DOHH2 (cell line): ENCODE measurements at regions not wholly inside any gene's neighbourhood (a gene's known extent, or its start where the extent isn't known, plus 50 kb on each side); places are given as distances from the start of the nearest gene placed in this dataset.

Experiments used
- H3F3A ChIP-seq: fragments of 200-600 bp; sonication (generic), shearing (Covaris generic); 2 replicates; pipeline ENCODE4 v1.6.0; 2016; ENCODE audit warnings: antibody characterized with exemption, mild to moderate bottlenecking; ENCODE audit not compliant: control insufficient read depth, insufficient read depth
- H3K27ac ChIP-seq: fragments of 200-600 bp; sonication (generic); 2 replicates; pipeline ENCODE4 v1.5.1; 2014; ENCODE audit warnings: low read depth, mild to moderate bottlenecking, low read length, moderate library complexity
- H3K27me3 ChIP-seq: fragments of 200-600 bp; sonication (generic); 2 replicates; pipeline ENCODE4 v1.6.1; 2014; ENCODE audit warnings: mild to moderate bottlenecking, low read length, mixed read lengths; ENCODE audit not compliant: control insufficient read depth
- H3K36me3 ChIP-seq: fragments of 200-600 bp; sonication (generic); 2 replicates; pipeline ENCODE4 v1.6.1; 2014; ENCODE audit warnings: mild to moderate bottlenecking, low read length, moderate library complexity, mixed read lengths; ENCODE audit not compliant: control insufficient read depth
- H3K4me1 ChIP-seq: fragments of 200-600 bp; sonication (generic); 2 replicates; pipeline ENCODE4 v1.6.1; 2014; ENCODE audit warnings: mild to moderate bottlenecking, low read length, mixed read lengths; ENCODE audit not compliant: control insufficient read depth
- H3K4me2 ChIP-seq: fragments of 200-600 bp; sonication (generic); 2 replicates; pipeline ENCODE4 v1.6.0; 2014; ENCODE audit warnings: mild to moderate bottlenecking, low read length, moderate library complexity
- H3K4me3 ChIP-seq: fragments of 200-600 bp; sonication (generic); 2 replicates; pipeline ENCODE4 v1.5.1; 2014; ENCODE audit warnings: mild to moderate bottlenecking, low read length, mixed read lengths
- H3K79me2 ChIP-seq: fragments of 200-600 bp; sonication (generic); 2 replicates; pipeline ENCODE4 v1.6.1; 2014; ENCODE audit warnings: mild to moderate bottlenecking, low read length, mixed read lengths; ENCODE audit not compliant: control insufficient read depth
- H3K9me2 ChIP-seq: fragments of 200-600 bp; sonication (generic); replicated peaks from 2 replicates; pipeline ENCODE4 v1.6.1; 2014; ENCODE audit warnings: mild to moderate bottlenecking, low read length, mixed read lengths; ENCODE audit not compliant: control insufficient read depth
- H3K9me3 ChIP-seq: fragments of 200-600 bp; sonication (generic); 2 replicates; pipeline ENCODE4 v1.6.1; 2014; ENCODE audit warnings: antibody characterized with exemption, low read length, mixed read lengths; ENCODE audit not compliant: control insufficient read depth, insufficient read depth
- H4K20me1 ChIP-seq: fragments of 200-600 bp; sonication (generic); 2 replicates; pipeline ENCODE4 v1.6.0; 2014; ENCODE audit warnings: low read depth, mild to moderate bottlenecking, antibody characterized with exemption, low read length, moderate library complexity; ENCODE audit not compliant: control insufficient read depth, insufficient read depth
- CTCF ChIP-seq: fragments of 200-600 bp; sonication (generic); IDR thresholded peaks from one replicate; pipeline ENCODE4 v1.5.1; 2014; ENCODE audit warnings: antibody characterized with exemption, mild to moderate bottlenecking, low read depth, low read length; ENCODE audit not compliant: poor library complexity, severe bottlenecking
- EZH2phosphoT487 ChIP-seq: fragments of 200-600 bp; sonication (generic); IDR thresholded peaks from 2 replicates; pipeline ENCODE4 v1.6.1; 2017; ENCODE audit warnings: borderline replicate concordance, mild to moderate bottlenecking, antibody characterized with exemption, low read length, moderate library complexity, mixed read lengths

- TF ChIP-seq EZH2phosphoT487 (no peak), CTCF (no peak)
- Histone ChIP-seq H3K36me3 (no peaks in the 10 kb centered on the region), H4K20me1 (no peaks in the 10 kb centered on the region), H3K9me3 (no peaks in the 10 kb centered on the region), H3K4me2 (no peak overlapping the region), H3F3A (no peaks in the 10 kb centered on the region), H3K9me2 (no peaks in the 10 kb centered on the region), H3K4me3 (no peak overlapping the region), H3K27ac (no peak overlapping the region), H3K27me3 (no peaks in the 10 kb centered on the region), H3K4me1 (no peaks in the 10 kb centered on the region), H3K79me2 (no peaks in the 10 kb centered on the region)
Measured at GRCh38 chr3:20572473-20572872, 386.5 kb upstream of the SGO1 start.

GRCh38 chr3:20569310-20569709 lies 383.3 kb upstream of the SGO1 start:
- no peak overlapping the region for H3K27ac ChIP-seq
- H3K4me2 ChIP-seq: no peak overlapping the region
- no peak overlapping the region for H3K4me3 ChIP-seq
- no peaks in the 10 kb centered on the region for H3K4me1 ChIP-seq
- TF ChIP-seq CTCF (no peak), EZH2phosphoT487 (no peak)
- H3K79me2 ChIP-seq: no peaks in the 10 kb centered on the region
- no peaks in the 10 kb centered on the region for H3K27me3 ChIP-seq
- H4K20me1 ChIP-seq: no peaks in the 10 kb centered on the region
- no peaks in the 10 kb centered on the region for H3F3A ChIP-seq
- H3K36me3 ChIP-seq: no peaks in the 10 kb centered on the region
- no peaks in the 10 kb centered on the region for H3K9me2 ChIP-seq
- H3K9me3 ChIP-seq: no peaks in the 10 kb centered on the region

- H3K79me2 ChIP-seq: no peaks in the 10 kb centered on the region
- H3K4me3 ChIP-seq: no peak overlapping the region
- no peak overlapping the region for H3K27ac ChIP-seq
- no peaks in the 10 kb centered on the region; the same call in 1 of the 2 replicates for H3K9me2 ChIP-seq
- no peaks in the 10 kb centered on the region for H3K36me3 ChIP-seq
- H3K4me2 ChIP-seq: no peak overlapping the region
- H3K4me1 ChIP-seq: no peaks in the 10 kb centered on the region
- no peaks in the 10 kb centered on the region for H4K20me1 ChIP-seq
- H3F3A ChIP-seq: no peaks in the 10 kb centered on the region
- H3K9me3 ChIP-seq: no peaks in the 10 kb centered on the region
- no peaks in the 10 kb centered on the region for H3K27me3 ChIP-seq
- TF ChIP-seq EZH2phosphoT487 (no peak), CTCF (no peak)
Measured at GRCh38 chr3:20564966-20565365, 379.0 kb upstream of the SGO1 start.

- H3K4me2 ChIP-seq: no peak overlapping the region
- no peaks in the 10 kb centered on the region for H3K9me3 ChIP-seq
- no peaks in the 10 kb centered on the region for H3K4me1 ChIP-seq
- H3K27me3 ChIP-seq: no peaks in the 10 kb centered on the region
- no peaks in the 10 kb centered on the region for H3K36me3 ChIP-seq
- no peaks in the 10 kb centered on the region for H3F3A ChIP-seq
- H3K79me2 ChIP-seq: no peaks in the 10 kb centered on the region
- H3K9me2 ChIP-seq: no peaks in the 10 kb centered on the region; the same call in 1 of the 2 replicates
- TF ChIP-seq EZH2phosphoT487 (no peak), CTCF (no peak)
- H4K20me1 ChIP-seq: no peaks in the 10 kb centered on the region
- H3K27ac ChIP-seq: no peak overlapping the region
- no peak overlapping the region for H3K4me3 ChIP-seq
Measured at GRCh38 chr3:20563985-20564384, 378.0 kb upstream of the SGO1 start.
